HG03108 (cell line): ENCODE measurements at regions not wholly inside any gene's neighbourhood (a gene's known extent, or its start where the extent isn't known, plus 50 kb on each side); places are given as distances from the start of the nearest gene placed in this dataset.

ENCODE experiments used
- ATAC-seq: cut with Tn5 transposase; IDR thresholded peaks from one replicate; pipeline ENCODE4 v1.9.1; 2021; ENCODE audit warnings: moderate library complexity; ENCODE audit not compliant: unreplicated experiment

DNA sequence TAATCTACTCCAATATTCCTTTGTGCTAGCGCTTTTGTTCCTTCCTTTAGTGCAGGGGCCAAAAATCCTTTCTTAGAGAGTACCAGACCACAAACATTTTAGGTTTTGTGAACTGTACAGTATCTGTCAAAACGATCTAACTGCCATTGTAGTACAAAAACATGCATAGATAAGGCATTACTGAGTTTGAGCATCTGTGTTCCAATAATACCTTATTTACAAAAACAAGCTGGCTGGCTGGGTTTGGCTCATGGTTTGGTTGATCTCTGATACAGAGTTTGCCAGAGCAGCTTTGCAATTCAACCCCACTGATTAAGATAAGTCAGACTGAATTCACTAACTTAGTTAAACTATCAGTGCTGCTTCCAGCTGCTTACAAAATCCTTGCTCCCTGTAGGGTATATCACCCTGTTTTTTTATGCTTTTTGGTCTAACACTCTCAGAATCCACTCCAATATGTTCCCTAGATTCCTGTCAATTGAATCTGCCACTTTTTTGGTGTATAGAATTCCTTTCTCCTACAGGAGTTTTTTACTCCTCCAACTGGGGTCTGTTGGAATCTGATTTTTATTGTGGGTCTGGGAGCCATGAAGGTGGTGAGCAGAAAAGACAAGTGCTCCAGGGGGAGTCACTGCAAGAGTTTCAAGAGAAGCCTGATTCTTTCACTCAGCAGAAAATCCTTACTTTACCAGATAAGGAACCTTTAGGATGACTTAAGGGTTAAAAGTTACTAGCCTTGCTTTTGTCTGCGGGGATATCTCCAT is 1399.4 kb downstream of the EFNB2 start:
- no peak for ATAC-seq

DNA sequence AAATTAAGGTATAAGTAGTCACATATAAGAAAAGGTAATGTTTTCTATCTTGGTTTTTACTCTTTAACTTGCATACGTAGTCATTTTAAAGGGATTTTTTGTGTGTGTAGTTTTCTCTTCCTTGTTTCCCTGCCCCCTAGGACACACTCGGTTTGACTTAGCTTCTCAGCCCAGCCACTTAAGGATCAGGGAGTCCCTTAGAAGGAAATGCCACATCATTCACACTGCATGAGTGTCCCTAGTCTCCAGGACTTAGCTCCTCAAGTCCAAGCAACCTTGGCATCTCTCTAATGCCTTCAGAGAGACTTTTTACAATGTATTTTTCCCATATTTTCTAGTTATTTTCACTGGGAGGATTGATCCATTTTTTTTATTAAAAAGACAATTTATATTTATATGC is 1407.7 kb downstream of the EFNB2 start:
- ATAC-seq, result no peak

DNA sequence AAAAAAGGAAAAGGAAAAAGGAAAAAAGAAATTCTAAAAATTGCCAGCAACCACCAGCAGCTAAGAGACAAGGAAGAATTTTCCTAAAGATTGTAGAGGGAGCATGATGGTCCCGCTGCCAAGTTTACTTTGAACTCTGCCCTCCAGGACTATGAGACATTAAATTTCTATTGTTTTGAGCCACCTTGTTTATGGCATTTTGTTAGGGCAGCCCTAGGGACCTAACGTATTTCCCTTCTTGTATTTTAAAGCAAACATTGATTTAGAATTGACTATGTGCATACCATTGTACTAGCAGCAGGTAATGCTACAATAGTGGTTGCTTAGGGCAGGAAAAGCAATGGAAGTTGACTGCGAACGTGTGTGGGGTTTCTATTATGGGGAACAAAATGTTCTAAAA is 1414.2 kb downstream of the EFNB2 start:
- no peak for ATAC-seq

DNA sequence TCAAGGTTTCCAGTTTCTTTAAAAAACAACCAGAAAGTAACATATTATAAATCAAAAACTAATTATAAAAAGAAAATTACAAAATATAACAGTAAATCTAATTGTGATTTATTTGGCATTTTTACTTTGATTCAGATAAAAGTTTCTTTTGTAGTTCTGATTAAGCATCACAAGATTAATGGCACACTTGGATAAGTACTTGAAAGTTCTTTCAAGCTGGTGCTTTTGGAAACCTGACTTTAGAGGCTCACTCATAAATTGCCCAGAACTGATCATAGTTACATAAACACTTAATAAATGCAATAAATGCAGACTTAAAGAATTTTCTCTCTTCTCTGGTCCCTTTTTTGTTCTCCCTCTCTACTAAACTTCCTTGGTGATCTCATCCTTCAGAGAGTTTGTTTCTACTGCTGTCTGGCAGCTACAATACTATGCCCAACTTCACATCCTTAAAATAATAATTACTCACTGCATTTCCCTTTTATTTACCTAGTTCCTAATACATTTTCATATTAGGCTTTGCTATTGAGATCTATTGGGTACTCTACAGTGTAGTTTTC is 1417.0 kb downstream of the EFNB2 start:
- ATAC-seq, result no peak

DNA sequence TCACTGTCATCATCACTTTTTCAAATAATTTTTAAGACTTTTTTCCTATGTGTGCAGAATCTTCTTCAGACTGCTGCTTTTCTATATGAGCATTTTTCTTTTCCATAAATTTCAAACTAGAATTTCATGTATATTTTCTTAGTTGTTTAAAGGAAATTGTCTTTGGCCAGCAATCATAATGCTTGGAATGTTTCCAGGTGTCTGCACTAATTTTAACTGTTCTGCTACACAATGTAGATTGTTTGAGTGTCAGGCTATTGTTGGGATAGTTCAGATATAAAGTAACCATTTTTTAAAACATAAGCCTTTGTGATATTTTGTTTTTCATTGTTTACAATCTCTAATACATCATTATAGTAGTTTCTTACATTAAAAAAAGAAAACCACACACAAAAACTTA is 1418.5 kb downstream of the EFNB2 start:
- ATAC-seq, result no peak

DNA sequence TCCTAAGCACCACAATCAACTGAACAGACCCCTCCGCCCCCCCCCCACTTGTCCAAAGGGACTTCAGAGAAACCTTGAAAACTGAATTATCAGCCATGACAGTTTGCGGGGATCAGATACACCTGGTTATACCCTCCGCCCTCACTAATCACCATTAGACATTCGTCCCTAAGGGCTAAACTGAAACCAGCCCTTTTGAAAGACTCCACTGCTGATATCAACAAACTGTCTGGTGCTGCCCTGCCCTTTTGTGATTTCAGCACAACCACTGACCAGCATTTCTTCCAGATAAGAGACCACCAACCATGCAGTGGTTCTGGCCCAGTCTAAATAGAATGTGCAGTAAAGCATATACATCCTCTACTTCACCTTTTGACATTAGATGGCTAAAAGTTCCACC is 1422.9 kb downstream of the EFNB2 start:
- no peak for ATAC-seq

DNA sequence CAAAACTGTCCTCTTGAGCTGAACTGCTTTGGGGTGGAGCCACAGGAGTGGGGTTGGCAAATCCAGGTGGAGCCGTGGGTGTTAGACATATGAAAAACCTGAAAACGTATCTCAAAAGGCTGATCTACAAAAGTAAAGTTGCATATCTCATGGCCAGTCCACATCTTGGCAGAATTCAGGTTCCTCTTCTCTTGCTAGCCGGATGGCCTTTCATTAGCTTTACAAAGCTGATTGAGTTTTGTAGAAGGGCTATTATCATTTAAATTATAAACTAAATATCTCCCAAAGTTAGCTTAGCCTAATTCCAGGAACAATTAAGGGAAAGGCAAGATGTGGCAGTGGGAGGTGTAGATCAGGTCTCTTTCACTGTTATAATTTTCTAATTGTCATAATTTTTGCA is 1427.7 kb downstream of the EFNB2 start:
- ATAC-seq, result no peak

DNA sequence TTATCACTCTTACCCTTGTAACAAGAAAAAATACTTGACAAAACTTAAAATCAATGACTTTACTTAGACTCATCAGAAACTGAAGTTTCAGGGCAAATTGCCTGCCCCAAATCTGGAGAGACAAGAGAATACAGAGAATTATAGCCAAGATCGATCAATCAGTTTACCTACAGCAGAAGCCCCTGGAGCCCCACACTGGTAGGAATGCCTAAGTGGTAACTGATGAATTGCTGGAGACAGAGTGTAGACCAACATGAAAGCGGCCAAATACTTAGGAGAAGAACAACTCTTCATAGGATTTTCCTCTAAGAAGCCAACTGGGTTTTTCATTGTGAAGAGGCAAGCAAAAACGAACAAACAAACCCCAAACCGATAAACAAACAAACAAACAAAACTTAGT is 1430.0 kb downstream of the EFNB2 start:
- ATAC-seq, result no peak

DNA sequence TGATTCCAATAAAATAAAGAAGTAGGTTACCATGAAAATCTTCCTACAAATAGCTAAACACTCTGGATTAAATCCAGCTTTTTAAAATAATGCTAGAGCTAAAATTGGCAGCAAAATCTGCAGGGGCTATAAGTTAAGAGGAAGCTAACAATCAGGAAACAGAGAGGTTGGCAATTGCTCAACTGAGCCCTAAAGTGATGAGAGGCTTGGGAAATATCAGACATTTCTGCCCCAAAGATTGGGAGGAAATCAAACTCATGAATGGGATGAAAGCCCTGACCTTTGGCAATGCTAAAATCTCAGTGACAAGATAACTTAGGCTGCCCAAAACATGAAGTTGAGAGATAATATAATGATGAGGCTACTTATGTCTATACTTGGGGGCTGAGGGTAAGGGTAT is 1437.9 kb downstream of the EFNB2 start:
- no peak for ATAC-seq

DNA sequence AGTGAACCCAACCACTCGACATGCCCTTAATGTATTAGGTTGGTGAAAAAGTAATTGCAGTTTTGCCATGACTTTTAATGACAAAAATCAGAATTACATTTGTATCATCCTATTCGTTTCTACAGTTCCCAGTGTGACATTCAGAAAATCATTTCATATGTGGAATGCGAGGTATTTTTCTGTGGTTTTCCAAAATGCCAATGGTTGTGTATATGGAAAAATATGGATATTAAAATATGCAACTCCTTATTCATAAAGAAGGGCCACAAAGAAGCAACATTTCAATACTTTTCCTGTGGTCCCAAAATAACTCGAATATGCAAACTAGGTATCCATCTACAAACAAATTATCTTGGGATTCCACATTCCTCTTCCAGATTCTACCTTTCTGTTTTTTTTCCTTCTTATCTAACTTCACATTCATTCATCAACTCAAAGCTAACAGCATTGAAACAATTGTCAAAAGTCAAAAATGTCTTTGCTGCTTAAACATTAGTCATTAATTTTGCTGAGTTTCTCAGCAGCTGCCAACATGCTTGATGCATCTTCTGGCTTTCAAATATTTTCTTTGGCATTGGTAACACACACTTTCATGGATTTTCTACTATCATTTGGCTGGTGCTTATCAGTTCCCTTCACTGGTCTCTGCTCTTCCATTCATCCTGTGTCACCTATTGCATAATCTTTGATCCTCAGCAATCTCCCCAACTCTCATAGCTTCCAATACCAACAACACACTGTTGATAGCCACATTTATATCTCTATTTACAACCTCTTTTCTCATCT is 1445.4 kb downstream of the EFNB2 start:
- no peak for ATAC-seq

DNA sequence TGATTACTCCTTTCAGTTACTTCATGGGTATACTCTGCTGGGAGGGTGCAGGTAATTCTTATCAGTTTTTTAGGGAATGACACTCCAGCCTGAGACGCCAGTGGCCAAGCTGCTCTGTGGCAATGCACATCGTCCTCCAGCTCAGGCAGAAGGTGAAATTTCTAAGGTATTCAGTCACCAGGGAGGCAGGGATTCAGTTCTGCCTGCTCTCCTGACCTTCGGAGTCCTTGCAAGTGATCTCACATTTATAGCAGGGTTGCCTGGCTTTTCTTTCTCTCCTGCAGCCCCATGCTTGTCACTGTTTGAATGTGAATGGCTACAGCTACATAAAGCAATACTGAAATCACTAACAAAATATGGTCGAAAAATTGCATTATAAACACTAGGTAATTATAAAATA is 1447.5 kb downstream of the EFNB2 start:
- ATAC-seq, result no peak

DNA sequence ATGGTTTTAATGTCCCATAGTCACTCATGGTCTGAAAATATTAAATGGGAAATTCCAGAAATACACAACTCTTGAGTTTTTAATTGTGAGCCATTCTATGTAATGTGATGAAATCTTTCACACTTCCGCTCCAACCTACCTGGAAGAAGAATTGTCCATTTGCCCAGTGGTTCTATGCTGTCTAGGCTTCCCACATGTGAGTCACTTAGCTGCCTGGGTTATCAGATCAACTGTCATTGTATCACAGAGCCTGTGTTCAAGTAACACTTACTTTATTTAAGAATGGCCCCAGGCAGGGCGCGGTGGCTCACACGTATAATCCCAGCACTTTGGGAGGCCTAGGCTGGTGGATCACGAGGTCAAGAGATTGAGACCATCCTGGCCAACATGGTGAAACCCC is 1450.5 kb downstream of the EFNB2 start:
- ATAC-seq, result no peak

DNA sequence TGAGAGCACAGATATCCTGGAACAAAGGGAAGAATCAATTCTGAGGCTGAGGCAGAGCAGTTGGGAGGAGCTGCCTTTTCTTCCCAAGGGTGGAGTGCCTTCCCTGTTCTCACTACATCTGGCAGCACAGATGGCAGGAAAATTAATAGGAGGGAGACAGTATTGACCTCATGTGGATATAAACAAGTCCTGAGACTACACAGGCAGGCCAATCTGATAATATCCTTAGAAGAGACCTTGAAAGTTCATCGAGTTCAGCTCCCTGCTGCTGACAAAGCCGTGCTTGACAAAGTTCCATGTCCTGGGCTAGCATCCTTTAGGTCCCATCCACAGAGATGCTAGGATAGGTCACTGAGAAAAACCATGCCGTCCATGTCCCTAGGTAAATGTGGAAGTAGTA is 1451.5 kb downstream of the EFNB2 start:
- no peak for ATAC-seq

DNA sequence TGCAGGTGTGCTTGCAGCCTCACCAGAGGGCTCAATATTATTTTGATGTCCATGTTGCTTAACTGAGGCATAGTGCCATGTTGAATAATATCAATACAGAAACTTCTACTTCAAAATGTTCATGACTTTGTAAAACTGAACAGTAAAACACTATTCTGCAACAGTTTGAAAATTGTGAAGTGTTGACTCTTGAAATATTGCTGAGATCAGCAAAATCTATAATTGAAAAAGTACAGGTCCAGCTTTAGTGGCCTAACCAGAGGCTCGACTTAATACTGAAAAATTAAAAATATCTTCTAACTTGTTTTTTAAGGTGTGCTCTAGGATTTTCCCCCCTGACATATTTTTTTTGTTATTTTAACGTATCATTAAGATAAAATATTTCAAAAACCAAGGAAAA is 1460.7 kb downstream of the EFNB2 start:
- ATAC-seq, result no peak

DNA sequence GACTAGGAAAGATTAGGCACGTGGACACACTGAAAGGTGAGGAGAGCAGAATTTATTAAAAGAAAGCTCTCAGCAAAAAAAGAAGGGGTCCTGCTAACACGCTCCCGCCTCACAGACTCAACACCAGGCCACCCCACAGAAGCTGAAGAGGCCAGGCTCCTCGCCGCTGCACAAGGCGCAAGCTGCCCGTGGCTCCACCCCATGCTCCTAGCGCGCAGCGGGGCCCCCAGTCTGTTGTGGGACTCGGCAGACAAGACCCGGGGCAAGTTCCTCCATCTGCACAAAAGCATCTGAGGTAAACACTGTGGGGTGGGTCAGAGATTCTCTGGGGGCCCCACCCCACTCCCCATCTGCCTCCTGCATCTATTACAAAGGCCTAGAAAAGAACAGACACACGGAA is 1462.4 kb downstream of the EFNB2 start:
- ATAC-seq, result no peak

DNA sequence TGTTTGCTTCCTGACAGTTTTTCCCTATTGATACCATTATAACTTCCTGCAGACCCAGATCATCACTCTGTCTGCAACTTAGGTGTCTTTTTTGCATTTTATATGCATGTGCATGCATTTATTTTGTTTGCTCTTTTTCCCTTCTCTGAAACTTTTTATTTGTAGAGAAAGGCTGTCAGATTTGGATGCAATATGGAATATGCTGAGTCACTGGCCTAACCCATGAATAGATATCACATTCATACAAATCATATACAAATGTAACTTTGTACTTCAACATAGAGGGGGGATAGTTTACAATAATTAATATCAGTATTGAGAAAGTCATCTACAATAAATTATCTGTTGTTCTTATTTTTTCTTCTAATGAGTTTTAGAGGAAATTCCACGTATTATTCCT is 1465.0 kb downstream of the EFNB2 start:
- no peak for ATAC-seq

DNA sequence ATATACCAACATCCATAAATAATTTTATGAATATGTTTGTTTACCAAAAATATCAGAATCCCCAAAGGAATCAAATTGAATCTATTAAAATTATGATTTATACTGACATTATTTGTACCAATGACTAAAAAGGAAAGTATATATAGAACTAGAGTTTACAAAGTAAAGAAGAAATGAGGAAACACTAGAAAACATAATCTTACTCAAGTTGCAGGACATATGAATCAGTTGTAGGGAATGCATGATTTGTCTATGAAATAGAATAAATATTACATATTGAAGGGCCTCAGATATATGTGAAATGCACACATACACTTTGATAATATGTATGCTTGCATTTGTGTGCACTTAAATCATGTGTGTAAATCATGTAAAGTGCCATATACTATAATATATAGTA is 1466.4 kb downstream of the EFNB2 start:
- ATAC-seq, result no peak

DNA sequence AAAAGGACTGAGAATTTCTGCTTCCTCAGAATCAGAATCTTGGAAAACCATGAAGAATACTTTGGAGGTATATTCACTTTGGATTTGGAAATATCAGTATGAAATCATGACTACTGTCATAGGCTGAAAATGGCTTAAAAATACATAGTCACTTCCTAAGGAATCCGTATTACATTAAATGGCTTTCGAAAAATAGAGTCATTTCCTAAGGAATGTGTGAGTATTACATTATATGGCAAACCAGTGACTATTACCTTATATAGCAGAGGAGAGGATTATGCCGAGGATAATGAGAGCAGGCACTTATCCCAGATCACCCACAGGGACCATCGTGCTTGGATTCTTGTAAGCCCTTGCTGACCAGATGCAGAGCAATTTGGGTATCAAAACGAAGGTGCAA is 1471.8 kb downstream of the EFNB2 start:
- no peak for ATAC-seq

DNA sequence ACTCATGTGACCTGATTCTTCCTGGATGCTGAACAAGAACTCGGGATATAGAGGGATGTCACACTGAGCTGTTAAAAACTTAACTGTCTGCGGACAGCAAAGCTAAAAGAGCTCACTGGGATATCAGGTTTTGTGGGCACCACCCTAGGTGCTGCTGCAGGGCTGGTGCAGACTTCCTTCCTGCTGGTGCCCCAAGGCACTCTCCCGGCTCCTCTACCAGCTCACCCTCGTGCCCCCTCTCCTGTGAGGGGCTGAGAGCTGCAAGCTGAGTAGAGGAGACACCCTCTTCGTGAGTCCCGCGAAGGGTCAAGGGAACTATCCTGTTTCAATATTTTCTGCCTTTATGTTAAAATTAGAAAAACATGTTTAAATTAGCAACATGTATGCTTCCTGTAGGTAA is 1475.7 kb downstream of the EFNB2 start:
- no peak for ATAC-seq

DNA sequence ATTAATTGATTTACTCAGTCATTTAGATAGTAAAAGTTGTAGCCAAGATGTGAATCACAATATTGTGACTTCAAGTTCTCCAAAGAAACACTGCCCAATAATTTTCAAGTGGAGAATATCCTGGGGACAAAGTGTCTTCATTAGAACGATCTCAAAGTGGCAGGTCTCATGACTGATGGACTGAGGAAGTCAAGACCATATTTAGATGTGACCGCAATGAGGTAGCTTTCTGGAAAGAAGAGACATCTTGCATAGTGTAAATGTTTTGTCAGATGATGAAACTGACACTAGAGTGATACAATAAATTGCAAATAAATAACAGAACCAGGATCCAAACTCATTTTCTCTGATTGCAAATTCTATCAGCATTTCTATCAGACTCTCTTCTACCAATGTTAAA is 1476.9 kb downstream of the EFNB2 start:
- no peak for ATAC-seq

DNA sequence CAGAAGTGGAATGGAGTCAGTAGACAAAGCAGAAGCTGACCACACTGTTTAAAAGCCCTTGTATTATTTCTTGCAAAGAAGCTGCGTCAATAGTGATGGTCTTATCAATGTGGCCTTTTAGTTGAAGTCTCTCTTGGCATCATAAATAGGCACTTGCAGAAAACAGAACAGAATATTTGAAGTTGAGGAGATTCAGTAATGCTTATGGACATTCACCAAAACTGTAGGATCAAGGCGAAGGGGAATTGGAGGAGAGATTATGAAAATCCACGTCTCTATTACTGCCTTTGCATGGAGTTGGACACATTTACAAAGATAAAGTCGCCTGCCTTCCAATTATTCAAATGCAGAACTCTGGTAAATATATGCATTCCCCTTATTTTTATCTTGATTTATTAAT is 1482.8 kb downstream of the EFNB2 start:
- no peak for ATAC-seq

DNA sequence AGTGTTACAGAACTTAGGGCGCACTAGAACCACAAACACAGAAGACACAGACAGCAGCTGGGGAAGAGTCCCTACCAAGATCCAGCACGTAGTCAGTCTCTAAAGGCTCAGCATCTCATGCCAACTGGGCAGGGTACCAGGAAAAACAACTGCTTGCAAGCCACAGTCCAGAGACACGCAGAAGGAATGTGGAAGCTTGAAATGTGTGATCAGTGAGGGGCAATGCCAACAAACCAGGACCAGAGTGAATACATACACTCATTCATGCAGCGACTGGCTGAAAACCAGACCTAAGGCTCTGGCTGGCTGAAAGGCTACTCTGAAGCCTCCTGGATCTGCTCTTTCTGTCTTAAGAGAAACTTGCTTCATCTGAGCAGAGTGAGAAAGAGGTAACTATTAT is 1484.8 kb downstream of the EFNB2 start:
- ATAC-seq, result no peak
